ENCODE measurements at regions not wholly inside any gene's neighbourhood (a gene's known extent, or its start where the extent isn't known, plus 50 kb on each side); places are given as distances from the start of the nearest gene placed in this dataset.

DNA sequence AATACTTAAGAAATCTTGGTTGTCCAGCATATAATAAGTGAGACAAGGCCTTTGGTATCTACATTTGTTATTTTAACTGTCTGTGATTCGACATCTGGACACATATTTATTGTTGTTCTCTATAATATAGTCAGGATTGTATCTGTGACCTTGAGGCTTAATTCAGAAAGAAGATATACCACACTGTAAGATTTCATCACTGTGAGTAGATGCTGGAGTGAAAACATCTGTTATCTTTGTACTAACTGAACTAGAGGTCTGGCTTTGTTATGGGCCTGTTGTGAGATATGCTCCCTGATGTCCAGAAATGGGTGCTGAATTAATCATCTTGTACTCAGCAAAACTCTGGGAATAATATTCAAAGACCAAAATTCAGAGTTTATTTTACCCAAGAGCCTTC is 148.5 kb downstream of the ISOC1 start:
- Histone ChIP-seq H3K4me2 (replicated peaks; ENCODE audit: low read depth, low read length, poor library complexity, severe bottlenecking) (no peak overlapping the region), H3K9ac (ENCODE audit: low read length) (no peak overlapping the region), H3K9me3 (ENCODE audit: control extremely low read depth in 1 of 3, control insufficient read depth in 2 of 3, insufficient read depth in 1 of 3, low read length in 2 of 3) (no peaks in the 10 kb centered on the region), H2AFZ (ENCODE audit: insufficient read depth, low read depth, low read length, poor library complexity, severe bottlenecking) (no peak overlapping the region), H4K20me1 (ENCODE audit: control insufficient read depth, insufficient read depth, low read length, poor library complexity, severe bottlenecking) (no peaks in the 10 kb centered on the region), H3K4me1 (ENCODE audit: control insufficient read depth in 2 of 2, insufficient read depth in 2 of 2, low read length in 2 of 2) (no peaks in the 10 kb centered on the region), H3K27ac (ENCODE audit: low read length in 2 of 2) (no peak overlapping the region), H3K79me2 (ENCODE audit: control insufficient read depth, insufficient read depth, low read length) (no peaks in the 10 kb centered on the region), H3K36me3 (replicated peaks in 1 of 2; ENCODE audit: control extremely low read depth in 1 of 2, control insufficient read depth in 1 of 2, extremely low read depth in 1 of 2, insufficient read depth in 2 of 2, low read length in 1 of 2) (no peaks in the 10 kb centered on the region), H3K4me3 (ENCODE audit: control extremely low read depth in 1 of 5, extremely low read depth in 1 of 5, insufficient read depth in 1 of 5, low read depth in 2 of 5, low read length in 4 of 5) (no peak overlapping the region), H3K27me3 (replicated peaks in 1 of 4; ENCODE audit: control extremely low read depth in 1 of 4, control insufficient read depth in 3 of 4, insufficient read depth in 4 of 4, low read length in 3 of 4) (no peaks in the 10 kb centered on the region)
- ChIA-PET CTCF (no interaction called here), POLR2A (no interaction called here)
- intact Hi-C loops (cut with micrococcal nuclease): no loop called here
- TF ChIP-seq, protein P1, sequence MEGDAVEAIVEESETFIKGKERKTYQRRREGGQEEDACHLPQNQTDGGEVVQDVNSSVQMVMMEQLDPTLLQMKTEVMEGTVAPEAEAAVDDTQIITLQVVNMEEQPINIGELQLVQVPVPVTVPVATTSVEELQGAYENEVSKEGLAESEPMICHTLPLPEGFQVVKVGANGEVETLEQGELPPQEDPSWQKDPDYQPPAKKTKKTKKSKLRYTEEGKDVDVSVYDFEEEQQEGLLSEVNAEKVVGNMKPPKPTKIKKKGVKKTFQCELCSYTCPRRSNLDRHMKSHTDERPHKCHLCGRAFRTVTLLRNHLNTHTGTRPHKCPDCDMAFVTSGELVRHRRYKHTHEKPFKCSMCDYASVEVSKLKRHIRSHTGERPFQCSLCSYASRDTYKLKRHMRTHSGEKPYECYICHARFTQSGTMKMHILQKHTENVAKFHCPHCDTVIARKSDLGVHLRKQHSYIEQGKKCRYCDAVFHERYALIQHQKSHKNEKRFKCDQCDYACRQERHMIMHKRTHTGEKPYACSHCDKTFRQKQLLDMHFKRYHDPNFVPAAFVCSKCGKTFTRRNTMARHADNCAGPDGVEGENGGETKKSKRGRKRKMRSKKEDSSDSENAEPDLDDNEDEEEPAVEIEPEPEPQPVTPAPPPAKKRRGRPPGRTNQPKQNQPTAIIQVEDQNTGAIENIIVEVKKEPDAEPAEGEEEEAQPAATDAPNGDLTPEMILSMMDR (IDR thresholded peaks at IDR 0.05): no peak
- TF ChIP-seq EZH2 (IDR thresholded peaks at IDR 0.05; ENCODE audit: borderline replicate concordance, insufficient read depth, low read depth, low read length, poor library complexity, severe bottlenecking): no peak
- no peaks in the 10 kb centered on the region for H3K9me3 Mint-ChIP-seq (ENCODE audit: insufficient read depth)
- no peak overlapping the region for H3K27ac Mint-ChIP-seq
- no CpG with 5 or more reads among the region's 1 CpG for WGBS (ENCODE audit: insufficient coverage)
- H3K27me3 Mint-ChIP-seq: no peaks in the 10 kb centered on the region
- no peak for DNase-seq
- H3K4me3 Mint-ChIP-seq: no peak overlapping the region
- no peaks in the 10 kb centered on the region for H3K4me1 Mint-ChIP-seq
- no peak for ATAC-seq (ENCODE audit: low read depth)

DNA sequence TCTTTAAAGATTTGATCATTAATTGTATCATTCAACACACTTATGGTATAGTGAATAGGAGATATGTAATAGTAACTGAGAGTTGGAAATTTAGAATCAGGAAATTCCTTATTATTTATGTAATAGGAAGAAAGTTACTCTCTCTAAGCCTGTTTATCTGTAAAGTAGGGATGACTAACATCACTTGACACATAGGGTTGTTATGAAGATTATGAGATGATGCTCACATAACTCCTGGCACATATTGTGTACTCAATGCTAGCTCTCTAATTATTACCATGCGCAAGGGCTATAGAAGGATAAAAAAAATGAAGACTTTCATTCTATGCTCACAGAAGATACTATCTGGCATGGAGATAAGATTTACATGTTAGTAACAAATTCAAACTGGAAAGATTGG is 149.9 kb downstream of the ISOC1 start:
- WGBS (ENCODE audit: insufficient coverage): no CpG with 5 or more reads among the region's 1 CpG

More for the DNA sequence above, 149.9 kb downstream of the ISOC1 start:
- intact Hi-C loops (cut with micrococcal nuclease): no loop called here
- Histone ChIP-seq H3K4me1 (ENCODE audit: control insufficient read depth in 2 of 2, insufficient read depth in 2 of 2, low read length in 2 of 2) (no peaks in the 10 kb centered on the region), H3K4me3 (ENCODE audit: control extremely low read depth in 1 of 5, extremely low read depth in 1 of 5, insufficient read depth in 1 of 5, low read depth in 2 of 5, low read length in 4 of 5) (no peak overlapping the region), H3K27me3 (replicated peaks in 1 of 4; ENCODE audit: control extremely low read depth in 1 of 4, control insufficient read depth in 3 of 4, insufficient read depth in 4 of 4, low read length in 3 of 4) (no peaks in the 10 kb centered on the region), H3K36me3 (replicated peaks in 1 of 2; ENCODE audit: control extremely low read depth in 1 of 2, control insufficient read depth in 1 of 2, extremely low read depth in 1 of 2, insufficient read depth in 2 of 2, low read length in 1 of 2) (no peaks in the 10 kb centered on the region), H2AFZ (ENCODE audit: insufficient read depth, low read depth, low read length, poor library complexity, severe bottlenecking) (no peak overlapping the region), H3K79me2 (ENCODE audit: control insufficient read depth, insufficient read depth, low read length) (no peaks in the 10 kb centered on the region), H4K20me1 (ENCODE audit: control insufficient read depth, insufficient read depth, low read length, poor library complexity, severe bottlenecking) (no peaks in the 10 kb centered on the region), H3K9ac (ENCODE audit: low read length) (no peak overlapping the region), H3K4me2 (replicated peaks; ENCODE audit: low read depth, low read length, poor library complexity, severe bottlenecking) (no peak overlapping the region), H3K27ac (ENCODE audit: low read length in 2 of 2) (no peak overlapping the region), H3K9me3 (ENCODE audit: control extremely low read depth in 1 of 3, control insufficient read depth in 2 of 3, insufficient read depth in 1 of 3, low read length in 2 of 3) (no peaks in the 10 kb centered on the region)
- H3K27ac Mint-ChIP-seq: no peak overlapping the region
- DNase-seq (no peak), ATAC-seq (ENCODE audit: low read depth) (no peak)
- POLR2A ChIA-PET: no interaction called here
- H3K27me3 Mint-ChIP-seq: no peaks in the 10 kb centered on the region
- TF ChIP-seq EZH2 (IDR thresholded peaks at IDR 0.05; ENCODE audit: borderline replicate concordance, insufficient read depth, low read depth, low read length, poor library complexity, severe bottlenecking): no peak
- TF ChIP-seq, protein P1 (IDR thresholded peaks at IDR 0.05): no peak
- H3K4me3 Mint-ChIP-seq: no peak overlapping the region
- H3K9me3 Mint-ChIP-seq (ENCODE audit: insufficient read depth): no peaks in the 10 kb centered on the region
- CTCF ChIA-PET: no interaction called here
- no peaks in the 10 kb centered on the region for H3K4me1 Mint-ChIP-seq
